A549 (cell line): ENCODE measurements at regions not wholly inside any gene's neighbourhood (a gene's known extent, or its start where the extent isn't known, plus 50 kb on each side); places are given as distances from the start of the nearest gene placed in this dataset.

Experiments
- ATAC-seq, 2 experiments: fragments of 200-7000 bp in 1 of 2; fragments of >200 bp in 1 of 2; cut with Nextera tagmentation in 1 of 2; cut with Tn5 transposase in 1 of 2; 3 replicates each; pipeline versions ENCODE4 v1.8.0 to v1.9.1; 2018 to 2020; ENCODE audit warnings: mild to moderate bottlenecking in 1 of 2, moderate library complexity in 1 of 2
- CTCF ChIA-PET: fragments of 300-600 bp; sonication (Branson Sonifier 250); formaldehyde crosslinking; extraction: SDS; loops from one replicate; lab custom pipeline; 2021; ENCODE audit warnings: antibody characterized with exemption, inconsistent platforms; lab: Yijun Ruan, JAX
- POLR2A ChIA-PET: fragments of 350-600 bp; formaldehyde crosslinking; extraction: SDS; loops from one replicate; lab custom pipeline; 2021; ENCODE audit warnings: antibody characterized with exemption, inconsistent platforms; lab: Yijun Ruan, JAX
- DNase-seq, 2 experiments: peaks; one replicate each; pipeline versions ENCODE4 v3.0.0 to v3.0.0-alpha.2; 2011 to 2016; ENCODE audit warnings: low read depth in 1 of 2, low spot score in 1 of 2
- FAIRE-seq: peaks from 2 replicates; lab custom pipeline; 2011; peaks lifted over from hg19 to GRCh38; lab: Jason Lieb, UNC
- H3K27ac ChIP-seq, 2 experiments: fragments of >200 bp; sonication (Bioruptor Twin); formaldehyde crosslinking; 3 replicates each; pipeline ENCODE4 v1.5.1; 2016 to 2017
- H3K4me1 ChIP-seq: fragments of >200 bp; sonication (Bioruptor Twin); formaldehyde crosslinking; 3 replicates; pipeline ENCODE4 v1.6.1; 2016
- H3K4me2 ChIP-seq: fragments of >200 bp; sonication (Bioruptor Twin); formaldehyde crosslinking; 3 replicates; pipeline ENCODE4 v1.6.1; 2016
- H3K4me3 ChIP-seq: fragments of >200 bp; sonication (Bioruptor Twin); formaldehyde crosslinking; 3 replicates; pipeline ENCODE4 v1.5.1; 2016
- H3K9me3 ChIP-seq: fragments of >200 bp; sonication (Bioruptor Twin); formaldehyde crosslinking; 3 replicates; pipeline ENCODE4 v1.6.1; 2016
- BCL3 ChIP-seq: fragments of >200 bp; sonication (Bioruptor Twin); formaldehyde crosslinking; IDR thresholded peaks from 3 replicates; pipeline ENCODE4 v1.6.1; 2016
- CBX2 ChIP-seq: fragments of 200-600 bp; sonication (generic); IDR thresholded peaks from 2 replicates; pipeline ENCODE4 v1.6.1; 2016; ENCODE audit warnings: low read depth, mild to moderate bottlenecking, borderline replicate concordance
- E2F6 ChIP-seq: IDR thresholded peaks from 2 replicates; pipeline ENCODE4 v1.6.1; 2012; ENCODE audit warnings: low read depth, borderline replicate concordance
- EHF ChIP-seq: fragments of 250-450 bp; sonication (Bioruptor Pico); IDR thresholded peaks from 2 replicates; pipeline ENCODE4 v1.5.0; 2020; ENCODE audit warnings: mild to moderate bottlenecking
- EHMT2 ChIP-seq: fragments of 200-600 bp; sonication (generic); IDR thresholded peaks from 2 replicates; pipeline ENCODE4 v1.6.1; 2016; ENCODE audit warnings: antibody characterized with exemption, low read depth, mild to moderate bottlenecking, moderate library complexity
- ESRRA ChIP-seq: fragments of 150-350 bp; IDR thresholded peaks from 2 replicates; pipeline ENCODE4 v1.6.1; 2014; ENCODE audit warnings: mild to moderate bottlenecking, low read length, borderline replicate concordance
- FOSB ChIP-seq: fragments of 250-450 bp; sonication (Bioruptor Pico); IDR thresholded peaks from 2 replicates; pipeline ENCODE4 v1.5.0; 2020; ENCODE audit warnings: mild to moderate bottlenecking, moderate library complexity
- FOXS1 ChIP-seq: fragments of 250-450 bp; sonication (Bioruptor Pico); IDR thresholded peaks from 2 replicates; pipeline ENCODE4 v1.5.0; 2020; ENCODE audit warnings: mild to moderate bottlenecking, moderate library complexity
- HDAC2 ChIP-seq: fragments of 200-600 bp; sonication (generic); IDR thresholded peaks from 2 replicates; pipeline ENCODE4 v1.6.1; 2016
- HEYL ChIP-seq: fragments of 250-450 bp; sonication (Bioruptor Pico); IDR thresholded peaks from 2 replicates; pipeline ENCODE4 v1.8.0; 2021; ENCODE audit warnings: mild to moderate bottlenecking, moderate library complexity
- HOXB5 ChIP-seq: fragments of 250-450 bp; sonication (Bioruptor Pico); IDR thresholded peaks from 2 replicates; pipeline ENCODE4 v1.5.0; 2020; ENCODE audit warnings: mild to moderate bottlenecking, moderate library complexity
- JUN ChIP-seq, 2 experiments: fragments of >200 bp; sonication (Bioruptor Twin); formaldehyde crosslinking; IDR thresholded peaks; 2 replicates in 1 of 2; 3 replicates in 1 of 2; pipeline ENCODE4 v1.6.1; 2016 to 2017
- JUNB ChIP-seq: fragments of >200 bp; sonication (Bioruptor Twin); formaldehyde crosslinking; IDR thresholded peaks from 2 replicates; pipeline ENCODE4 v1.6.1; 2016
- MAX ChIP-seq: IDR thresholded peaks from 2 replicates; pipeline ENCODE4 v1.6.1; 2012
- MAZ ChIP-seq: fragments of 150-350 bp; IDR thresholded peaks from 2 replicates; pipeline ENCODE4 v1.6.1; 2014; ENCODE audit warnings: antibody characterized with exemption, low read depth, low read length, borderline replicate concordance
- PBX3 ChIP-seq: IDR thresholded peaks from 2 replicates; pipeline ENCODE4 v1.6.1; 2012
- PHF8 ChIP-seq: fragments of 200-600 bp; sonication (generic); IDR thresholded peaks from 2 replicates; pipeline ENCODE4 v1.6.1; 2016; ENCODE audit warnings: low read depth, mild to moderate bottlenecking, antibody characterized with exemption, moderate library complexity, borderline replicate concordance
- RAD21 ChIP-seq, 2 experiments: fragments of >200 bp in 1 of 2; sonication (Bioruptor Twin) in 1 of 2; formaldehyde crosslinking in 1 of 2; IDR thresholded peaks in 1 of 2; conservative IDR thresholded peaks in 1 of 2; 2 replicates in 1 of 2; 3 replicates in 1 of 2; pipeline ENCODE4 v1.6.1; 2012 to 2018; ENCODE audit warnings: inconsistent platforms in 1 of 2
- USF2 ChIP-seq: fragments of 450-650 bp; IDR thresholded peaks from 2 replicates; pipeline ENCODE4 v1.6.1; 2014; ENCODE audit warnings: antibody characterized with exemption
- ZC3H11A ChIP-seq: fragments of 450-650 bp; IDR thresholded peaks from 2 replicates; pipeline ENCODE4 v1.6.1; 2014; ENCODE audit warnings: antibody characterized with exemption, mild to moderate bottlenecking
- ZNF302 ChIP-seq: fragments of 250-450 bp; sonication (Bioruptor Pico); IDR thresholded peaks from 2 replicates; pipeline ENCODE4 v1.9.0; 2021; ENCODE audit warnings: inconsistent platforms, mild to moderate bottlenecking, moderate library complexity
- ZSCAN20 ChIP-seq: fragments of 250-450 bp; sonication (Bioruptor Pico); IDR thresholded peaks from 2 replicates; pipeline ENCODE4 v1.8.0; 2022; ENCODE audit warnings: mild to moderate bottlenecking, moderate library complexity
- WGBS: methylation state at CpG from one replicate; pipeline ENCODE4 v1.1.6; 2017; ENCODE audit errors: missing lambda C conversion rate; 5-methylcytosine and 5-hydroxymethylcytosine counted together
- TF ChIP-seq, protein P1 (sequence below): fragments of 250-450 bp; sonication (Bioruptor Pico); IDR thresholded peaks from 2 replicates; pipeline ENCODE4 v1.5.0; 2020; ENCODE audit warnings: low read depth, mild to moderate bottlenecking, moderate library complexity
- TF ChIP-seq, protein P2 (sequence below): fragments of 250-450 bp; sonication (Bioruptor Pico); IDR thresholded peaks from 2 replicates; pipeline ENCODE4 v1.5.0; 2021; ENCODE audit warnings: mild to moderate bottlenecking, moderate library complexity, borderline replicate concordance

- Histone ChIP-seq H3K4me1 (no peaks in the 10 kb centered on the region), H3K9me3 (no peaks in the 10 kb centered on the region), H3K4me3 (no peak overlapping the region), H3K4me2 (no peak overlapping the region), H3K27ac (no peak overlapping the region)
- ATAC-seq = no peak
- ChIA-PET CTCF (no interaction called here), POLR2A (no interaction called here)
- DNase-seq = no peak
- FAIRE-seq = no peak
- WGBS = 7% methylated on average over 2 of the region's 2 CpGs
- TF ChIP-seq PHF8 = no peak
- no peak for TF ChIP-seq HDAC2
- TF ChIP-seq MAX = no peak
- TF ChIP-seq HEYL (CRISPR knock-in tag) = no peak
- no peak for TF ChIP-seq JUN (IDR thresholded peaks at IDR 0.05)
- TF ChIP-seq ZSCAN20 (CRISPR knock-in tag) = no peak
Measured at GRCh38 chr14:97891515-97891914, 1094.3 kb downstream of the VRK1 start.

- CTCF ChIA-PET = no interaction called here
- Histone ChIP-seq H3K27ac (no peak overlapping the region), H3K4me2 (no peak overlapping the region), H3K4me1 (no peaks in the 10 kb centered on the region), H3K4me3 (no peak overlapping the region), H3K9me3 (no peaks in the 10 kb centered on the region)
- FAIRE-seq (no peak), DNase-seq (no peak), ATAC-seq (no peak)
- 10% methylated on average over 4 of the region's 4 CpGs for WGBS
- TF ChIP-seq ESRRA (no peak), USF2 (no peak), JUN (IDR thresholded peaks at IDR 0.05) (no peak), HDAC2 (no peak), ZNF302 (CRISPR knock-in tag) (no peak), JUNB (no peak), HOXB5 (CRISPR knock-in tag) (no peak)
- POLR2A ChIA-PET = no interaction called here
Measured at GRCh38 chr14:97894552-97894951, 1097.4 kb downstream of the VRK1 start.

GRCh38 chr14:97900196-97900854 is 1103.1 kb downstream of the VRK1 start:
- WGBS = 14% methylated on average over 6 of the region's 6 CpGs
- Histone ChIP-seq H3K9me3 (no peaks in the 10 kb centered on the region), H3K4me1 (no peaks in the 10 kb centered on the region), H3K4me2 (no peak overlapping the region), H3K4me3 (no peak overlapping the region), H3K27ac (no peak overlapping the region)
- ATAC-seq (no peak), DNase-seq (no peak), FAIRE-seq (no peak)
- CTCF ChIA-PET = no interaction called here
- TF ChIP-seq JUN (IDR thresholded peaks at IDR 0.05) = no peak
- no peak for TF ChIP-seq MAX
- no peak for TF ChIP-seq BCL3
- TF ChIP-seq USF2 = no peak
- no peak for TF ChIP-seq PBX3
- no peak for TF ChIP-seq HEYL (CRISPR knock-in tag)
- no peak for TF ChIP-seq CBX2
- no peak for TF ChIP-seq FOSB (CRISPR knock-in tag)
- TF ChIP-seq MAZ = no peak
- TF ChIP-seq EHF (CRISPR knock-in tag) = no peak
- TF ChIP-seq EHMT2 = no peak
- no peak for TF ChIP-seq ZC3H11A
- TF ChIP-seq E2F6 = no peak
- TF ChIP-seq ZSCAN20 (CRISPR knock-in tag) = no peak
- TF ChIP-seq, protein P1, sequence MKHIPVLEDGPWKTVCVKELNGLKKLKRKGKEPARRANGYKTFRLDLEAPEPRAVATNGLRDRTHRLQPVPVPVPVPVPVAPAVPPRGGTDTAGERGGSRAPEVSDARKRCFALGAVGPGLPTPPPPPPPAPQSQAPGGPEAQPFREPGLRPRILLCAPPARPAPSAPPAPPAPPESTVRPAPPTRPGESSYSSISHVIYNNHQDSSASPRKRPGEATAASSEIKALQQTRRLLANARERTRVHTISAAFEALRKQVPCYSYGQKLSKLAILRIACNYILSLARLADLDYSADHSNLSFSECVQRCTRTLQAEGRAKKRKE (CRISPR knock-in tag) = no peak
- no peak for TF ChIP-seq FOXS1 (CRISPR knock-in tag)
- no peak for TF ChIP-seq PHF8
- no peak for TF ChIP-seq RAD21 (conservative IDR thresholded peaks at IDR 0.05 in 1 of 2, IDR thresholded peaks at IDR 0.05 in 1 of 2)
- TF ChIP-seq, protein P2, sequence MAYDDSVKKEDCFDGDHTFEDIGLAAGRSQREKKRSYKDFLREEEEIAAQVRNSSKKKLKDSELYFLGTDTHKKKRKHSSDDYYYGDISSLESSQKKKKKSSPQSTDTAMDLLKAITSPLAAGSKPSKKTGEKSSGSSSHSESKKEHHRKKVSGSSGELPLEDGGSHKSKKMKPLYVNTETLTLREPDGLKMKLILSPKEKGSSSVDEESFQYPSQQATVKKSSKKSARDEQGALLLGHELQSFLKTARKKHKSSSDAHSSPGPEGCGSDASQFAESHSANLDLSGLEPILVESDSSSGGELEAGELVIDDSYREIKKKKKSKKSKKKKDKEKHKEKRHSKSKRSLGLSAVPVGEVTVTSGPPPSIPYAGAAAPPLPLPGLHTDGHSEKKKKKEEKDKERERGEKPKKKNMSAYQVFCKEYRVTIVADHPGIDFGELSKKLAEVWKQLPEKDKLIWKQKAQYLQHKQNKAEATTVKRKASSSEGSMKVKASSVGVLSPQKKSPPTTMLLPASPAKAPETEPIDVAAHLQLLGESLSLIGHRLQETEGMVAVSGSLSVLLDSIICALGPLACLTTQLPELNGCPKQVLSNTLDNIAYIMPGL (CRISPR knock-in tag) = no peak
- TF ChIP-seq HDAC2 = no peak
- POLR2A ChIA-PET = no interaction called here
